ENCODE measurements at regions not wholly inside any gene's neighbourhood (a gene's known extent, or its start where the extent isn't known, plus 50 kb on each side); places are given as distances from the start of the nearest gene placed in this dataset.

- Mint-ChIP-seq H3K4me3 (no peak overlapping the region), H3K4me1 (ENCODE audit: low read depth) (no peaks in the 10 kb centered on the region), H3K9me3 (no peaks in the 10 kb centered on the region), H3K27me3 (ENCODE audit: insufficient read depth) (no peaks in the 10 kb centered on the region), H3K27ac (no peak overlapping the region), H3K36me3 (ENCODE audit: low read depth) (no peaks in the 10 kb centered on the region)
- DNase-seq: no peak
- TF ChIP-seq CTCF (IDR thresholded peaks at IDR 0.05): no peak
These were observed 296.0 kb downstream of the KLHL4 start for GRCh38 chrX:87813566-87813965.

DNA sequence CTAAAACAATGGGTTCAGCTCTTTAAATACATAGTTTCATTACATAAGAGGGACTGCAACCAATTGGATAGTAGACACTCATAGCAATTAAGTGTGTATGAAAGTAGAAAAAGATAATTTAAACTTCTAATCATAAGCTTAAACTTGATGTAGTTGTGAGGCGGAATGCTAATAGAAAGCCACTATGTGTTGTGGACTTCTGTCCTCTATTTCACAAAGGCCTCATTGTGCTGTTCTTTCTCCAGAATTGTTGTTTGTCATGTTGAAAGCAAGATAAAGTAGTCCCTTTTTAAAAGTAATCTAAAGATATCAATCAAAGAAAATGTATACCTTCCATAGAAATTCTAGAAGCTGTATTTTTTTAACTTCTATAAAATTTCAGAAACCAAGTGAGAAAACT is 329.4 kb downstream of the KLHL4 start:
- Mint-ChIP-seq H3K4me3 (no peak overlapping the region), H3K36me3 (ENCODE audit: low read depth) (no peaks in the 10 kb centered on the region)

GRCh38 chrX:87873347-87873941 is 355.8 kb downstream of the KLHL4 start:
- H3K27ac Mint-ChIP-seq: no peak overlapping the region
- no peak for DNase-seq
- no peaks in the 10 kb centered on the region for H3K36me3 Mint-ChIP-seq (ENCODE audit: low read depth)
- H3K4me1 Mint-ChIP-seq (ENCODE audit: low read depth): no peaks in the 10 kb centered on the region
- no peak for TF ChIP-seq CTCF (IDR thresholded peaks at IDR 0.05)
- H3K9me3 Mint-ChIP-seq: peaks cover 19% of the 10 kb centered on the region; the same call in 1 of the 2 replicates
- H3K27me3 Mint-ChIP-seq (ENCODE audit: insufficient read depth): no peaks in the 10 kb centered on the region
- no peak overlapping the region for H3K4me3 Mint-ChIP-seq

More for the DNA sequence above, 329.4 kb downstream of the KLHL4 start:
- H3K27ac Mint-ChIP-seq: no peak overlapping the region
- no peaks in the 10 kb centered on the region for H3K4me1 Mint-ChIP-seq (ENCODE audit: low read depth)
- H3K27me3 Mint-ChIP-seq (ENCODE audit: insufficient read depth): no peaks in the 10 kb centered on the region
- 0 out of 2 replicates have a peak, but pooled peaks cover 3% of the 10 kb centered on the region for H3K9me3 Mint-ChIP-seq
- TF ChIP-seq CTCF (IDR thresholded peaks at IDR 0.05): no peak
- no peak for DNase-seq

DNA sequence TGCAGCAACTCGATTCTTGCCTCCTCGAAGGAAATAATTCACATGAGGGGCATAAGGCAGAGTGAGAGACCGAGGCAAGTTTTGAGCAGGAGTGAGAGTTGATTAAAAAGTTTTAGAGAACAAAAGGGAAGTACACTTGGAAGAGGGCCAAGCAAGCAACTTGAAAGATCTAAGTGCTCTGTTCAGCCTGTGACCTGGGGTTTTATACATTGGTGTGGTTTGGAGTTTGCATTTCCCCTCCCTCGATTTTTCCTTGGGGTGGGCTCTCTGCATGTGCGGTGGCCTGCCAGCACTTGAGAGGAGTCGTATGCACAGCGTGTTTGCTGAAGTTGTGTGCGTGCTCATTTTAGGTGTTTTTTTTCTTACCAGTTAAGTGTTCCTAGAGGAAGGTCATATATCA is 356.4 kb downstream of the KLHL4 start:
- no peaks in the 10 kb centered on the region for H3K27me3 Mint-ChIP-seq (ENCODE audit: insufficient read depth)
- H3K27ac Mint-ChIP-seq: no peak overlapping the region
- no peaks in the 10 kb centered on the region for H3K36me3 Mint-ChIP-seq (ENCODE audit: low read depth)
- no peak for TF ChIP-seq CTCF (IDR thresholded peaks at IDR 0.05)
- H3K4me3 Mint-ChIP-seq: no peak overlapping the region
- H3K9me3 Mint-ChIP-seq: peaks cover 23% of the 10 kb centered on the region; the same call in 1 of the 2 replicates
- no peaks in the 10 kb centered on the region for H3K4me1 Mint-ChIP-seq (ENCODE audit: low read depth)
- DNase-seq: no peak

DNA sequence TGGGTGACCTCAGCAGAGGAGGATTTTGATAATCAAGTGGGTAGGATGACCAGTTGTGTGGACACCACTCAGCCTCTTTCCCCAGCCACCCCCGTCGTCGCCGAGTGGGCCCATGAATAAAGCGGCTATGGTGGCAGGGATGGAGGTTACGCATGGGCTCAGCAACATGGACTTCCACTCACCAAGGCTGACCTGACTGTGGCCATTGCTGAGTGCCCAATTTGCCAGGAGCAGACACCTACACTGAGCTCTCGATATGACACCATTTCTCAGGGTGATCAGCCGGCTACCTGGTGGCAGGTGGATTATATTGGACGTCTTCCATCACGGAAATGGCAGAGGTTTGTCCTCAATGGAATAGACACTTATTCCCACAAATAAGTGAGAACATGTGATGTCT is 361.3 kb downstream of the KLHL4 start:
- no peak overlapping the region for H3K4me3 Mint-ChIP-seq
- H3K9me3 Mint-ChIP-seq: peaks cover 7% of the 10 kb centered on the region
- H3K27me3 Mint-ChIP-seq (ENCODE audit: insufficient read depth): no peaks in the 10 kb centered on the region
- DNase-seq: no peak
- TF ChIP-seq CTCF (IDR thresholded peaks at IDR 0.05): no peak
- no peak overlapping the region for H3K27ac Mint-ChIP-seq
- no peaks in the 10 kb centered on the region for H3K4me1 Mint-ChIP-seq (ENCODE audit: low read depth)
- H3K36me3 Mint-ChIP-seq (ENCODE audit: low read depth): no peaks in the 10 kb centered on the region

GRCh38 chrX:87890437-87890836 is 372.8 kb downstream of the KLHL4 start:
- Mint-ChIP-seq H3K27ac (no peak overlapping the region), H3K27me3 (ENCODE audit: insufficient read depth) (no peaks in the 10 kb centered on the region), H3K4me3 (no peak overlapping the region), H3K36me3 (ENCODE audit: low read depth) (no peaks in the 10 kb centered on the region), H3K4me1 (ENCODE audit: low read depth) (no peaks in the 10 kb centered on the region), H3K9me3 (peaks cover 3% of the 10 kb centered on the region; the same call in 1 of the 2 replicates)
- DNase-seq: no peak
- no peak for TF ChIP-seq CTCF (IDR thresholded peaks at IDR 0.05)
